DOHH2 (cell line): ENCODE measurements at regions not wholly inside any gene's neighbourhood (a gene's known extent, or its start where the extent isn't known, plus 50 kb on each side); places are given as distances from the start of the nearest gene placed in this dataset.

Experiments
- EZH2phosphoT487 ChIP-seq: fragments of 200-600 bp; sonication (generic); IDR thresholded peaks from 2 replicates; pipeline ENCODE4 v1.6.1; 2017; ENCODE audit warnings: borderline replicate concordance, mild to moderate bottlenecking, antibody characterized with exemption, low read length, moderate library complexity, mixed read lengths
- TF ChIP-seq, protein P1 (sequence below): fragments of 200-600 bp; sonication (generic); IDR thresholded peaks from one replicate; pipeline ENCODE4 v1.5.1; 2014; ENCODE audit warnings: antibody characterized with exemption, mild to moderate bottlenecking, low read depth, low read length; ENCODE audit not compliant: poor library complexity, severe bottlenecking

DNA sequence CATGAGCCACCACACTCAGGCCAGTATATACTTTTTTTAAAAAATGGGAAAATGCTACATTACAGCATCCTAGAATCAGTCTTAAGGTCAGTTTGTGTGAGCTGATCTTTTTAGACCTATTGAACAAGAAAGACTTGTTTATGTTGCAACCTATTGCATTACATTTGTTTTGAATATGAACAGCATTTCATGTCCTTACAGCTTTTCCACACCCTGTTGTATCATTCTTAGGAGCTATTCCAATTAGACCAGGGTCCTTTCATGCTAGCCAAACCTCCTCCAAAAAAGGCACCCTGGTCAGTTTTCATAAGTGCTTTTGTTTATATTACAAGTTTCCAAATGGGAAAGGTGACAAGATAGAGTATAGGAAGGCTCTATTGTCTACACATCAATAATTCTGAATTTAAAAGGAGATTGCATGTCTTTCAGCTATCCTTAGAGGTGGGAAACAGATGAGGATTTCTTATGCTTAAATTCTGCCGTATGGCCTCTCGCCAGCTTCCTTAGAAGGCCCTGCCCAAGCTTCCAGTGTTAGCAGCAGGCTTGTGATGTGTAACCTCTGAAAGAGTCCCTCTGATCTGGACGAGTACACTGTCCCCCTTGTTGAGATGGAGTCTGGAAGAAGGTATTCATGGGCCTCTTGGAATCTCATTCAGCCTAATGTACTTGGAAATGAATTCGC, 171.9 kb downstream of the OTUD1 start:
- TF ChIP-seq, protein P1, sequence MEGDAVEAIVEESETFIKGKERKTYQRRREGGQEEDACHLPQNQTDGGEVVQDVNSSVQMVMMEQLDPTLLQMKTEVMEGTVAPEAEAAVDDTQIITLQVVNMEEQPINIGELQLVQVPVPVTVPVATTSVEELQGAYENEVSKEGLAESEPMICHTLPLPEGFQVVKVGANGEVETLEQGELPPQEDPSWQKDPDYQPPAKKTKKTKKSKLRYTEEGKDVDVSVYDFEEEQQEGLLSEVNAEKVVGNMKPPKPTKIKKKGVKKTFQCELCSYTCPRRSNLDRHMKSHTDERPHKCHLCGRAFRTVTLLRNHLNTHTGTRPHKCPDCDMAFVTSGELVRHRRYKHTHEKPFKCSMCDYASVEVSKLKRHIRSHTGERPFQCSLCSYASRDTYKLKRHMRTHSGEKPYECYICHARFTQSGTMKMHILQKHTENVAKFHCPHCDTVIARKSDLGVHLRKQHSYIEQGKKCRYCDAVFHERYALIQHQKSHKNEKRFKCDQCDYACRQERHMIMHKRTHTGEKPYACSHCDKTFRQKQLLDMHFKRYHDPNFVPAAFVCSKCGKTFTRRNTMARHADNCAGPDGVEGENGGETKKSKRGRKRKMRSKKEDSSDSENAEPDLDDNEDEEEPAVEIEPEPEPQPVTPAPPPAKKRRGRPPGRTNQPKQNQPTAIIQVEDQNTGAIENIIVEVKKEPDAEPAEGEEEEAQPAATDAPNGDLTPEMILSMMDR: no peak
- TF ChIP-seq EZH2phosphoT487: no peak
